HG03175 (cell line): ENCODE measurements at regions not wholly inside any gene's neighbourhood (a gene's known extent, or its start where the extent isn't known, plus 50 kb on each side); places are given as distances from the start of the nearest gene placed in this dataset.
"Not testable (repeated sequence)": the region's sequence is repeated elsewhere in the genome, so short reads cannot be mapped to it uniquely, and the experiment has no call there.

ENCODE experiments used
- ATAC-seq: cut with Tn5 transposase; IDR thresholded peaks from one replicate; pipeline ENCODE4 v1.9.1; 2021; ENCODE audit warnings: mild to moderate bottlenecking, moderate library complexity; ENCODE audit not compliant: unreplicated experiment

DNA sequence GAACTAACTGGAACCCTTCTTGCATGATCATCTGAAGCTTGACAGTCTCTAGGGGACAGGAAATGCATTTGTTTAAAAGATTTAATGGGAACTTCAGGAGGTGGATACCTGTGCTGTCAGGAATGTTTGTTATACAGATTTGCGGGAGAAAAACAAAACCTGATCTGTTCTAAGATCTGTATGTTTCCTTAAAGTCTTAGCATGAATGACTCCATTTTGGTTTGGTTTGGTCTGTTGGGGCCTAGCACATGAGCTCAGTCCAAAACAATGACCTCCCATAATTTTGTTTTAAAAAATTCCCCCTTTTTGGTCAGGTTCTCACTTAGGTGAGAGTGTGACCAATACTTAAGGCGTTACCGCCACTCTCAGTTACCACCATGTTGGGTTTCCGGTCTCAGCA lies 138.7 kb downstream of the AKR1D1 start:
- no peak for ATAC-seq

DNA sequence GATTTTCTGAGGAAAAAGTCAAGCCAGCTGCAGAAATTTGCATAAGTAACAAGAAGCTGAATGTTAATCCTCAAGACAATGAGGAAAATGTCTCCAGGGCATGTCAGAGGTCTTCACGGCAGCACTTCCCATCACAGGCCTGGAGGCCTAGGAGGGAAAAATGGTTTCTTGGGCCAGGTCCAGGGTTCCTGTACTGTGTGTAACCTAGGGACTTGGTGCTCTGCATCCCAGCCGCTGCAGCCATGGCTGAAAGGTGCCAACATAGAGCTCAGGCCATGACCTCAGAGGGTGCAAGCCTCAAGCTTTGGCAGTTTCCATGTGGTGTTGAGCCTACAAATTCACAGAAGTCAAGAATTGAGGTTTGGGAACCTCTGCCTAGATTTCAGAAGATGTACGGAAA lies 144.1 kb downstream of the AKR1D1 start:
- ATAC-seq = not testable (repeated sequence)

GRCh38 chr7:138221388-138221787 lies 145.1 kb downstream of the AKR1D1 start:
- not testable (repeated sequence) for ATAC-seq

GRCh38 chr7:138223402-138223879 lies 147.2 kb downstream of the AKR1D1 start:
- ATAC-seq = no peak

DNA sequence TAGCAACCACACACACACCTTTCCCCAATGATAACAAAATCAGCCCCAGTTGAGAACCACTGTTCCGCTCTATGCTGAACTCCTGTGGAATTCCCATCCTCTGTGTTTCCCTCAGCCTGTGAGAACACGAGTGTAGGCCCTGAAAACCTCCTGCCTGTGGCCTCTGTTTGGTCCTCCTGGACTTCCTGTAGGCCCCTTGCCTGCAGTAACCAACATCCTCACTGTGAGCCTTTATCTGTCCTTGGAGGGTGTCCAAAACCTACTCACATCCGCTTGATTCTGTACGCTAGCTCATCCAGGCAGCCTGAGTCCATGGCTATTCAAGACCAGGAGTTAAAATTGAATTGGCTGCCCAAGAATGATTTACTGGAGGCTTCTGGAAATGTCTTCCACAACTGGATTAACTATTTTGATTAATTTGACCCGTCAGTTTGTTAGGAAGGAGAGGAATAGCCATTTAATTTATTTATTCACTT lies 149.8 kb downstream of the AKR1D1 start:
- no peak for ATAC-seq

DNA sequence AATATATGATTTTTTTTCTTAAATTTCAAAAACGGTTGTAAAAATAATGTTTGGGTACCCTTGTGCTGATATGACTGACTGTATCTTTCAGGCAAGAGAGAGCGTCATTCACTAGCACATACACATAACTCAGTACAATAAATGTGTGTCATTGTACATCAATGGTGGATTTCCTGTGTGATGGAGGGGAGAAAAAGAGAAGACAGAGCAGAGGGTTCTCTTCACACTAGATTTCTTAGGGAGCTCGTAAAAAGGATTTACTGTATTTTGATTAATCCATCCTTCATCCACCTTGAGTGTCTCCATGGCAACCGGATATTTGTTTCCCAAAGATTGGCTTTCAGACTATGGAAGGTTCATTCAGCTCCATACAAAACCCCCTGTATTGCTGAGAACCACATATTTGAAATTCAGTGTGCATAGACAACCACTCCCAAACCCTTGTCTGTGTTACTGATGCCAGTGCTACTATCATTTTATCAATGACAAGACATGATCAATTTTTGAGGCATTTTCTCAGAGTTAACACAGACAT lies 150.6 kb downstream of the AKR1D1 start:
- no peak for ATAC-seq

DNA sequence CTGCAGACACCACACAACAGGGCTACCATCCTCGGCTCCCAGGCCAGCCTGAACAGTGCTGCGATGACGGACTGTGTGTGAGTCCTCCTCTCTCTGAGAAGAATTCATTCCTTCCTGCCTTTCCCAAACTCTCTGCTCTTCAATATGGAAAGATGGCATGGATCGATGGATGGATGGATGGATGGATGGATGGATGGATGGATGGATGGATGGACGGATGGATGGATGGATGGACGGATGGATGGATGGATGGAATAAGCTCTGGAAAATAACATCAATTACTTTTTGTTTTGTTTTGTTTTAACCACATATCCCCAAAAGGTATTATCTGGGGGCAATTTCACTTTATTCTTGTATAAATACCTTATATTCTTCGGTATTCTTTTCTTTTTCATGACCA lies 151.9 kb downstream of the AKR1D1 start:
- no peak for ATAC-seq

GRCh38 chr7:138228769-138229168 lies 152.5 kb downstream of the AKR1D1 start:
- no peak for ATAC-seq

GRCh38 chr7:138233189-138233588 lies 156.9 kb downstream of the AKR1D1 start:
- ATAC-seq = no peak

- ATAC-seq = no peak
Measured at GRCh38 chr7:138235207-138235606, 158.9 kb downstream of the AKR1D1 start.

GRCh38 chr7:138237995-138238394 lies 161.7 kb downstream of the AKR1D1 start:
- no peak for ATAC-seq

- no peak for ATAC-seq
Measured at GRCh38 chr7:138238734-138239659, 162.7 kb downstream of the AKR1D1 start.

DNA sequence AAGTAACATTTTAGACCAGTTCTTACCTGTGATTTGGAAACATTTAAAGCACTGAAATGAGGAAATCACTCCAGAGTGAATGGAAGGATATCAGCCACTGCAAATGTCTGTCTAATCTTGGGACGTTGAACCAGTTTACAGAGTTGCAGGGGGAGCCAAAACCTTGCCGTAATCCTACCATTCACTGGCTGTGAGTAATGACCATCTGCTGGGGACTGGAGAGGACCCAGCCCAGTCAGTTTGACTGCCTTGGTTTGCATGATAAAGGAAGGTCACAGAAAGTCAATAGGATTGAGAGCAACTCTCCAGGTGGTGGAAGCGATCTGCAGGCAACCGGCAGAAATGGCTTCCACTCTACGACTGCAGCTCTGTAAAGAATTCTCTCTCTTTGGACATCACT lies 167.2 kb downstream of the AKR1D1 start:
- ATAC-seq = no peak

GRCh38 chr7:138243836-138244235 lies 167.6 kb downstream of the AKR1D1 start:
- ATAC-seq = no peak

DNA sequence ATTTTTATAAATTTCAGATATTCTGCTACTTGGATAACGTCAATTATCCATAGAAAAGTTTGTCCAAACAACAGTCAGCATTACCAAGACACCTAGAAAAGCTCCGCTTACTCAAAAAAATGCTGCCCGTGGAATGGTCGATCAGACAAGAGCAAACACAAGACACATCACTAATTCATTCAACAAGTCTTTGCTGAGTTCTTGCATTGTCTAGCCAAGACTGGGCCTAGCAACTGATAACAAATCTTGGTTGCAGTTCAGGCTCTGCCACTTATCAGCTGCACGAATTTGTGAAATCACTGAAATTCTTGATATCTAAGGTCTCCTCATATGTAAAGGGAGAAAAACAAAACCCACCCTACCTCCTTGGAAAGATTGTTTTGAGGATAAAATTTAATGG lies 168.3 kb downstream of the AKR1D1 start:
- no peak for ATAC-seq

DNA sequence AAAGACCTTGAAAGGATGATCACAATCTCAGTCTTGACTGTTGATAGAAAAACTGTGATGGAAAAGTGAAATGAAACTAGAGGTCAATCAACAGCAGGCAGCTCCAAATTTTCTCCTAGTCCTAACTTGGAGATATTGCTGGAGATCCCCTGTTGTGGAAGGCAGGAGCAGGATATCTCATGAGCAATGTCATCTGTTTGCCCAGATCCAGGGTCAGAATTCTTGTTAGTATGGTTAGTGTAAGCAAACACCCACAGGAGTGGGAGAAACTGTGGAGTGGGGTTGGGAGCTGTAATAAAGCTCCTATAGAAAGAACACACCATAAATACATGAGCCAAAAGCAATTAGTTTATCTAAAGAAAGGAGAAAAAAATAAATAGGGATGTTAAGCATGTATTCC lies 169.0 kb downstream of the AKR1D1 start:
- no peak for ATAC-seq

DNA sequence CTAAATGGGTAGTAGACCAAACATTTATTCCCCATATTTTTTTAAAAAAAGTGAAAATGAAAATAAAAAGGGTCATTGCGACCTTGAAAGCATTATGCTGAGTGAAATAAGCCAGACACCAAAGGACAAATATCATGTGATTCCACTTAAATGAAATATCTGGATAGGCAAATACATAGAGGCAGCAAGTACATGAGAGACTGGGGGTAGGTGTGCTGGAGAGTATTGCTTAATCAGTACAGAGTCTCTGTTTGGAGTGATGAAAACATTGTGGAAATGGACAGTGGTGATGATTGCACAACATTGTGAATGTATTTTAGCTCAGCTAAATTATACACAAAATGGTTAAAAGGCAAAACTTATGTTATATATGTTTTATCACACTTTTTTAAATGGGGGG lies 169.4 kb downstream of the AKR1D1 start:
- ATAC-seq = no peak

GRCh38 chr7:138246428-138246827 lies 170.2 kb downstream of the AKR1D1 start:
- no peak for ATAC-seq

- ATAC-seq = no peak
Measured at GRCh38 chr7:138247081-138247480, 170.8 kb downstream of the AKR1D1 start.

DNA sequence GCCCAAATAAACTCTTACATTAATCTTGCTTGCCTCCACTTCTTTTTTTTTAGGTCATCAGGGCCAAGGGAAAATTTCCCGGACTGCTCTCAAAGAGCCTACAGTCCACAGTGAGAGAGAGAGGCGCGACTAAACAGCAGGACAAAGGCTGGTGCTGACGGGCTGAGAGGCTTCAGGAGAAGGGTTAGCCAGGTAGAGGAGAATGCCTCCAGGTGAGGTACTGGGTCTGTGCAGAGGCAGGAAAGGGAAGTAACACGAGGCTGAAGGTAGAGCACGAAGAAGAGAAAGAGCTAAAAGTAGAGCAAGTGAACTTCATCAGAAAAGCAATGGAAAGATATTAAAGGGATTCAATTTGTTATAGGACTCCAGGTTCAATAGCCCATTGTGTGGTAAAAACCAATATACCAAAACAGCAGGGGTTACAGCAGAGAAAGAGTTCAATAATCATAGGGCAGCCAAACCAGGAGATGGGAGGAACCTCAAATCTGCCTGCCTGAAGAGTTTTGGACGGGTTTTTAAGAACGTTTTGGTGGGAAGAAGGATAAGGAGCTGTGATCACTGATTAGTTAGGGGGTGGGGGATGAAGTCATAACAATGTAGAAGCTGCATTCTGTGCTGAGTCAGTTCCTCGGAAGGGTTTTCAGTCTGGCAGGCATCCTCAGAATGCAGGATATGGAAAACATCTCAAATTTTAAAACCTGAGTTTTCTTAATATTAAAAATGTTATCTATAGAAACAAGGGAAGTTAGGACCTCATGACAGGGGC lies 171.5 kb downstream of the AKR1D1 start:
- no peak for ATAC-seq

- no peak for ATAC-seq
Measured at GRCh38 chr7:138248609-138249008, 172.3 kb downstream of the AKR1D1 start.
